Panc1 (cell line): ENCODE measurements at regions not wholly inside any gene's neighbourhood (a gene's known extent, or its start where the extent isn't known, plus 50 kb on each side); places are given as distances from the start of the nearest gene placed in this dataset.

Experiments
- ATAC-seq: fragments of 200-7000 bp; cut with Tn5 transposase; 2 replicates; pipeline ENCODE4 v1.9.1; 2020; ENCODE audit warnings: mild to moderate bottlenecking, moderate library complexity
- BruUV-seq: library from RNA; stranded (reverse); fragments of 400-500 nt; replicated peaks from 2 replicates; lab custom pipeline; 2021; lab: Mats Ljungman, UMichigan
- CTCF ChIA-PET: fragments of 300-600 bp; sonication (Branson Sonifier 250); formaldehyde crosslinking; loops from one replicate; lab custom pipeline; 2022; ENCODE audit warnings: antibody characterized with exemption; lab: Charles Lee
- POLR2A ChIA-PET: fragments of 300-600 bp; sonication (Branson Sonifier 250); formaldehyde crosslinking; loops from one replicate; lab custom pipeline; 2022; ENCODE audit warnings: antibody characterized with exemption; lab: Charles Lee
- DNase-seq: peaks from one replicate; pipeline ENCODE4 v3.0.0-alpha.2; 2010; ENCODE audit warnings: low read depth, low spot score
- H3K27ac ChIP-seq: 2 replicates; pipeline ENCODE4 v1.5.1; 2011; ENCODE audit warnings: mild to moderate bottlenecking, low read length, inconsistent platforms
- H3K27me3 ChIP-seq: fragments of 200-500 bp; sonication (Bioruptor generic); 2 replicates; pipeline ENCODE4 v1.6.0; 2014; ENCODE audit warnings: low read length, inconsistent platforms; ENCODE audit not compliant: control insufficient read depth, insufficient read depth
- H3K36me3 ChIP-seq: fragments of 200-500 bp; sonication (Bioruptor generic); 2 replicates; pipeline ENCODE4 v1.5.1; 2014; ENCODE audit warnings: inconsistent platforms, mild to moderate bottlenecking, low read length, moderate library complexity; ENCODE audit not compliant: control insufficient read depth, insufficient read depth
- H3K4me1 ChIP-seq: 2 replicates; pipeline ENCODE4 v1.5.1; 2011; ENCODE audit warnings: inconsistent platforms, mild to moderate bottlenecking, low read length, moderate library complexity; ENCODE audit not compliant: control insufficient read depth, insufficient read depth
- H3K4me3 ChIP-seq, 2 experiments: 2 replicates each; pipeline ENCODE4 v1.5.1; 2011 to 2012; ENCODE audit warnings: low read depth in 2 of 2, low read length in 2 of 2, mild to moderate bottlenecking in 2 of 2, inconsistent platforms in 1 of 2, moderate library complexity in 1 of 2
- H3K9me3 ChIP-seq: fragments of 200-500 bp; sonication (Bioruptor generic); 2 replicates; pipeline ENCODE4 v1.5.1; 2014; ENCODE audit warnings: low read depth, mild to moderate bottlenecking, inconsistent platforms, low read length, moderate library complexity; ENCODE audit not compliant: control insufficient read depth, insufficient read depth
- CTCF ChIP-seq: fragments of 450-650 bp; IDR thresholded peaks from 2 replicates; pipeline ENCODE4 v1.5.1; 2017; ENCODE audit warnings: mild to moderate bottlenecking
- POLR2AphosphoS5 ChIP-seq: IDR thresholded peaks from 2 replicates; pipeline ENCODE4 v1.6.1; 2012; ENCODE audit warnings: mild to moderate bottlenecking, low read depth, low read length, moderate library complexity
- REST ChIP-seq, 2 experiments: IDR thresholded peaks; 2 replicates each; pipeline ENCODE4 v1.6.1; 2011 to 2012; ENCODE audit warnings: low read depth in 2 of 2, control low read depth in 1 of 2, low read length in 1 of 2, mild to moderate bottlenecking in 1 of 2, moderate library complexity in 1 of 2; ENCODE audit not compliant: insufficient read depth in 1 of 2
- SIN3A ChIP-seq: IDR thresholded peaks from 2 replicates; pipeline ENCODE4 v1.6.1; 2012; ENCODE audit warnings: low read depth, mild to moderate bottlenecking, low read length, moderate library complexity, borderline replicate concordance; ENCODE audit not compliant: insufficient read depth
- TCF7L2 ChIP-seq: IDR thresholded peaks from 2 replicates; pipeline ENCODE4 v1.6.1; 2011; ENCODE audit warnings: mild to moderate bottlenecking, low read depth, low read length, inconsistent platforms
- in situ Hi-C: cut with HindIII; loops from 2 replicates; pipeline ENCODE4 v1.10.0; 2016; ENCODE audit warnings: low sequenced_read_pairs, low pct_unique_long_range_greater_than_20kb
- intact Hi-C: fragments of 100-400 bp; cut with micrococcal nuclease; formaldehyde crosslinking; loops from one replicate; pipeline ENCODE4 v1.10.0; 2022; ENCODE audit not compliant: unreplicated experiment

DNA sequence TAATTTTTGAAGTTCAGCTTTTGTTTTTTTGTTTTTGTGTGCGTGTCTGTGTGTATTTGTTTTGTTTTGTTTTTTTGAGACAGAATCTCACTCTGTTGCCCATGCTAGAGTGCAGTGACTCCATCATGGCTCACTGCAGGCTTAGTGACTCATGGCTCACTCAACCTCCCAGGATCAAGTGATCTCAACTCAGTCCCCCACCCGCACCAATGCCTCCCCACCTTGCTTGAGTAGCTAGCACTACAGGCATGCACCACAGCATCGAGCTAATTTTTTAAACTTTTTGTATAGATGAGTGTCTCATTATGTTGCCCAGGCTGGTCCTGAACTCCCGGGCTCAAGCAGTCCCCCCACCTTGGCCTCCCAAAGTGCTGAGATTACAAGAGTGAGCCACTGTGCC, 981.4 kb downstream of the BCL11B start:
- in situ Hi-C loops, result no loop called here
- no peak overlapping the region for H3K27ac ChIP-seq
- CTCF ChIA-PET, result no interaction called here
- no peaks in the 10 kb centered on the region for H3K4me1 ChIP-seq
- BruUV-seq, result no TSS peak
- H3K9me3 ChIP-seq, result no peaks in the 10 kb centered on the region
- no peaks in the 10 kb centered on the region for H3K27me3 ChIP-seq
- POLR2A ChIA-PET, result no interaction called here
- TF ChIP-seq CTCF (no peak), SIN3A (no peak)
- ATAC-seq (no peak), DNase-seq (no peak)
- no peak overlapping the region for H3K4me3 ChIP-seq
- intact Hi-C loops, result no loop called here
- H3K36me3 ChIP-seq, result no peaks in the 10 kb centered on the region

DNA sequence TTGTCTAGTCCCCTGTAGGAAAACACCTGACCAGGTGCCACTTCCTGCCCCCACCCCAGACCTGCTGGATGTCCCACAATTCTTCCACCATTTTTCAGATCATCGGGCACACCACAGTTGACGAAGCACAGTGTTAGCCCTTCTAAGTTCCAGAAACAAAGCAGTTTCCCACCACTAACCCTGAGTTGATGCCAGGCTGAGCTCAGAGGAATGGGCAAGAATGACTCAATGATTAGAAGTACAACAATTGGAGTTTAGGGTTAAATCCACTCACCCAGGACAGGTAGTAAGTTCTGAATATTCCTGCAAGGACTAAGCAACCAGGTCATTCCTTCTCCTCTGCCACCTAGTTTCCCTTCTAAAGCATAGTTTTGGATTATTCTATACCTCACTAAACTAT, 979.8 kb downstream of the BCL11B start:
- Histone ChIP-seq H3K4me3 (no peak overlapping the region), H3K27ac (no peak overlapping the region), H3K27me3 (no peaks in the 10 kb centered on the region), H3K4me1 (no peaks in the 10 kb centered on the region), H3K9me3 (no peaks in the 10 kb centered on the region), H3K36me3 (no peaks in the 10 kb centered on the region)
- ATAC-seq (no peak), DNase-seq (no peak)
- intact Hi-C loops, result no loop called here
- CTCF ChIA-PET, result no interaction called here
- no TSS peak for BruUV-seq
- no peak for TF ChIP-seq POLR2AphosphoS5
- no peak for TF ChIP-seq TCF7L2
- TF ChIP-seq CTCF, result no peak
- no peak for TF ChIP-seq REST (IDR thresholded peaks at IDR 0.05; ENCODE audit: insufficient read depth in 1 of 2, low read depth in 2 of 2, low read length in 1 of 2)
- TF ChIP-seq SIN3A, result no peak
- POLR2A ChIA-PET, result no interaction called here
- in situ Hi-C loops, result no loop called here

- DNase-seq (no peak), ATAC-seq (no peak)
- Histone ChIP-seq H3K4me3 (no peak overlapping the region), H3K9me3 (no peaks in the 10 kb centered on the region), H3K4me1 (no peaks in the 10 kb centered on the region), H3K27me3 (no peaks in the 10 kb centered on the region), H3K27ac (no peak overlapping the region), H3K36me3 (no peaks in the 10 kb centered on the region)
- in situ Hi-C loops (no loop called here), intact Hi-C loops (no loop called here)
- CTCF ChIA-PET, result no interaction called here
- POLR2A ChIA-PET, result no interaction called here
- TF ChIP-seq REST (IDR thresholded peaks at IDR 0.05; ENCODE audit: insufficient read depth in 1 of 2, low read depth in 2 of 2, low read length in 1 of 2) (no peak), TCF7L2 (no peak), POLR2AphosphoS5 (no peak), CTCF (no peak), SIN3A (no peak)
- BruUV-seq, result no TSS peak
These were observed 978.4 kb downstream of the BCL11B start for GRCh38 chr14:98293576-98293975.
